Mucosa of rectum (tissue), 2 donors: ENCODE measurements at regions not wholly inside any gene's neighbourhood (a gene's known extent, or its start where the extent isn't known, plus 50 kb on each side); places are given as distances from the start of the nearest gene placed in this dataset.
"Not testable (repeated sequence)": the region's sequence is repeated elsewhere in the genome, so short reads cannot be mapped to it uniquely, and the experiment has no call there.

Source experiments
- H3K27ac ChIP-seq, 2 donors: one replicate each; pipeline ENCODE4 v1.7.0; 2013; ENCODE audit warnings: inconsistent platforms in 2 of 2, low read depth in 2 of 2, low read length in 2 of 2
- H3K27me3 ChIP-seq, 2 donors: one replicate each; pipeline ENCODE4 v1.7.0; 2013; ENCODE audit warnings: low read length in 2 of 2; ENCODE audit not compliant: control insufficient read depth in 2 of 2, insufficient read depth in 2 of 2
- H3K36me3 ChIP-seq, 2 donors: one replicate each; pipeline ENCODE4 v1.7.0; 2013; ENCODE audit warnings: low read length in 2 of 2; ENCODE audit not compliant: control insufficient read depth in 2 of 2, insufficient read depth in 2 of 2
- H3K4me1 ChIP-seq, 2 donors: one replicate each; pipeline ENCODE4 v1.7.0; 2013; ENCODE audit warnings: low read length in 2 of 2, mild to moderate bottlenecking in 1 of 2; ENCODE audit not compliant: control insufficient read depth in 2 of 2, insufficient read depth in 2 of 2
- H3K4me3 ChIP-seq, 2 donors: one replicate each; pipeline ENCODE4 v1.7.0; 2013; ENCODE audit warnings: low read length in 2 of 2
- H3K9ac ChIP-seq, 2 donors: one replicate each; pipeline ENCODE4 v1.7.0; 2013; ENCODE audit warnings: low read length in 2 of 2, low read depth in 1 of 2, mild to moderate bottlenecking in 1 of 2
- H3K9me3 ChIP-seq, 2 donors: one replicate each; pipeline ENCODE4 v1.7.0; 2013; ENCODE audit warnings: low read length in 2 of 2; ENCODE audit not compliant: control insufficient read depth in 2 of 2
- donor health status: healthy.
- donor health status: Normal muscosa, but diverticular disease.

DNA sequence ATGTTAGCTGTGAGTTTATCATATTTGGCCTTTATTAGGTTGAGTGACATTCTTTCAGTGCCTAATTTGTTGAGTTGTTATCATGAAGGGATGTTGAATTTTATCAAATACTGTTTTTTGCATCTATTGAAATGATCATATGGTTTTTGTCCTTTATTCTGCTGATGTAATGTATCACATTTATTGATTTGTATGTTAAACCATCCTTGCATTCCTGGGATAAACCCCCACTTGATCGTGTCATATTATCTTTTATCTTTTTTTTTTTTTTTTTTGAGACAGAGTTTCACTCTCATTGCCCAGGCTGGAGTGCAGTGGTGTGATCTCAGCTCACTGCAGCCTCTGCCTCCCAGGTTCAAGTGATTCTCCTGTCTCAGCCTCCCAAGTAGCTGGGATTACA, 51.9 kb upstream of the MFGE8 start:
- H3K27ac ChIP-seq, H3K4me1 ChIP-seq, H3K4me3 ChIP-seq, H3K9me3 ChIP-seq, H3K27me3 ChIP-seq, H3K36me3 ChIP-seq, H3K9ac ChIP-seq: not testable (repeated sequence)

DNA sequence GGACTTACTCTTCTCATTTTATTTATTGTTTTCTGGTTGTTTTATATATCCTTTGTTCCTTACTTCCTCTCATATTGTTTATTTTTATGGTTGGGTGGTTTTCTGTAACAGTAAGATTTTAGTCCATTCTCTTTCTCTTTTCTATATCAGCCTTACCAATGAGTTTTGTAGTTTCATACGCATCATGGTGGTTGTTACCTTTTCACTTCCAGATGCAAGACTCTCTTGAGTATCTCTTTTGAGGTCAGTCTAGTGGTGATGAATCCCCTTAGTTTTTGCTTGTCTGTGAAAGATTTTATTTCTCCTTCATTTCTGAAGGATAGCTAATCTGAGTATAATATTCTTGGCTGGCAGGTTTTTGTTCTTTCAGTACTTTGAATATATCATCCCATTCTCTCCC, 57.1 kb upstream of the MFGE8 start:
- H3K4me1 ChIP-seq = no peaks in the 10 kb centered on the region
- no peak overlapping the region for H3K9ac ChIP-seq
- no peak overlapping the region for H3K27ac ChIP-seq
- H3K27me3 ChIP-seq = no peaks in the 10 kb centered on the region
- no peaks in the 10 kb centered on the region for H3K9me3 ChIP-seq
- H3K4me3 ChIP-seq = no peak overlapping the region
- H3K36me3 ChIP-seq = no peaks in the 10 kb centered on the region

DNA sequence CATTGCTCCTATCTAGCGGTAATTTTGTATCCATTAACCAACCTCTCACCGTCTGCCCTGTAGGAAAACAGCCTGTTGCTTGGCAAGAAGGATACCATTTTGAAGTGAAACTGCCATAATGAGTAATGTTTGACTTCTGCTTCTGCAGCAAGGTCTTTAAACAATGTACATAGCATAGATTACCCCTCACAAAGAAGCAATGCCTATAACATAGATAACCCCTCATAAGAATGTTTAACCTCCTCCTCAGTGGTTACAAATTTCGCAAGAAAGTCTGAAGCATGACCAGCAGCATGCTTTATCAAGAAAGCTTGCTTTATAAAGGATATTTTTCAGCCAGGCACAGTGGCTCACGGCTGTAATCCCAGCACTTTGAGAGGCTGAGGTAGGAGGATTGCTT, 61.2 kb upstream of the MFGE8 start:
- no peak overlapping the region for H3K9ac ChIP-seq
- H3K9me3 ChIP-seq = no peaks in the 10 kb centered on the region
- H3K36me3 ChIP-seq = no peaks in the 10 kb centered on the region
- no peak overlapping the region for H3K4me3 ChIP-seq
- H3K27me3 ChIP-seq = no peaks in the 10 kb centered on the region
- no peaks in the 10 kb centered on the region for H3K4me1 ChIP-seq
- H3K27ac ChIP-seq = no peak overlapping the region

DNA sequence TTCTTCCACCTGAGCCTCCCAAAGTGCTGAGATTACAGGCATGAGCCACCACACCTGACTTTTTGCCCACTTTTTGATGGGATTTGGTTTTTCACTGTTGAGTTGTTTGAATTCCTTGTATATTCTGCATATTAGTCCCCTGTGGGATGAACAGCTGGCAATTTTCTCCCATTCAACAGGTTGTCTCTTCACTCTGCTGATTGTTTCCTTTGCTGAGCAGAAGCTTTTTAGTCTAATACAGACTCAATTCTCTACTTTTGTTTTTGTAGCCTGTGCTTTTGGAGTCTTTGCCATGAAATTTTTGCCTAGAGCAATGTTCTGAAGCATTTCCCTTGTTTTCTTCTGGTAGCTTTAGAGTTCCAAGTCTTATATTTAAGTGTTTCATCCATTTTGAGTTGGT, 62.7 kb upstream of the MFGE8 start:
- no peaks in the 10 kb centered on the region for H3K9me3 ChIP-seq
- no peaks in the 10 kb centered on the region for H3K36me3 ChIP-seq
- no peak overlapping the region for H3K9ac ChIP-seq
- no peaks in the 10 kb centered on the region for H3K4me1 ChIP-seq
- H3K4me3 ChIP-seq = no peak overlapping the region
- no peaks in the 10 kb centered on the region for H3K27me3 ChIP-seq
- H3K27ac ChIP-seq = no peak overlapping the region

DNA sequence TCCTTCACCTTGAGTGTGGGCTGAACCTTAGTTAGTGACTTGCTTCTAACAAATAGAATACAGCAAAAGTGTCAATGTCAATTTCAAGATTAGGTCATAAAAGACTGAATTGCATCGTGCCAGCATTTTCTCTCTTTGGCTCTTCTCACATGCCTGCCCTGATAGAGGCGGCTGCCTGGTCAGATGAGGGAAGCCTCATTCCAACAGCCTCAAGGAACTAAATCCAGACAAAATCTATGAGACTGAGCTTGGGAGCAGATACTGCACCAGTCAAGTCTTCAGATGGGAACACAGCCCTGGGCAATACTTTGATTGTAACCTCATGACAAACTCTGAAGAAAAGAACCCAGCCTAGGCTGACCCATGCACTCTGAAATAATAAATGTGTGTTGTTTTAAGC, 63.5 kb upstream of the MFGE8 start:
- Histone ChIP-seq H3K4me3 (no peak overlapping the region), H3K9me3 (no peaks in the 10 kb centered on the region), H3K27ac (no peak overlapping the region), H3K9ac (no peak overlapping the region), H3K27me3 (no peaks in the 10 kb centered on the region), H3K4me1 (no peaks in the 10 kb centered on the region), H3K36me3 (no peaks in the 10 kb centered on the region)

DNA sequence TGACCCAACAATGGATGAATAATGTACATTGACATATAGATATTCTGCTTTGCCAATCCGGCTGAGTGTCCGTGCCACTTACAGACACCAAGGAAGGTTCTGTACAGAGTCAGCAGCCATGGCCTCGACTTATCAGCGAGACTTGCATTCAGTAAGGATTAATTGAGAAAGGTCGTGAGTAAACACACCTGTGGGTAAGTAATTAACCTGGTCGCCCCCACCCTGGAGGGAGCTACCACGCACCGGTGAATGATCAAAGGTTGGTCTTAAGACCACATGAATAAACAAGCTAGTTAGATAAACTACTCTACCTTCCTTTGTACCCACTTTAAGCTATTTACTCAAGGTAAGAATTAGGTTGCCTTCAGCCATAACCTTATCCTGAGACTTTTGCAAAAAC, 66.5 kb upstream of the MFGE8 start:
- Histone ChIP-seq H3K4me1 (no peaks in the 10 kb centered on the region), H3K36me3 (no peaks in the 10 kb centered on the region), H3K27me3 (no peaks in the 10 kb centered on the region), H3K9ac (no peak overlapping the region), H3K4me3 (no peak overlapping the region), H3K9me3 (no peaks in the 10 kb centered on the region), H3K27ac (no peak overlapping the region)

DNA sequence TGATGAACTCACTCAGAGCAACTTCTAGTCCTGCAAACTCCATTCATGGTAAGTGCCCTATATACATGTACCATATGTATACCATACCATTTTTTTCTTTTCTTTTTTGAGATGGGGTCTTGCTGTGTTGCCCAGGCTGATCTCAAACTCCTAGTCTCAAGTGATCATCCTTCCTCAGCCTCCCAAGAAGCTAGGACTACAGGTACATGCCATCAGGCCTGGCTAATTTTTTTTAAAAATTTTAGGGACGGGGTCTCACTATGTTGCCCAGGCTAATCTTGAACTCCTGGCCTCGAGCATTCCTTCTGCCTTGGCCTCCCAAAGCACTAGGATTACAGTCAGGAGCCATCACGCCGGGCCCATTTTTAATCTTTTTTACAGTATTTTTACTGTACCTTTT, 67.3 kb upstream of the MFGE8 start:
- H3K9me3 ChIP-seq = no peaks in the 10 kb centered on the region
- H3K27me3 ChIP-seq = no peaks in the 10 kb centered on the region
- no peak overlapping the region for H3K27ac ChIP-seq
- no peaks in the 10 kb centered on the region for H3K36me3 ChIP-seq
- H3K9ac ChIP-seq = no peak overlapping the region
- no peaks in the 10 kb centered on the region for H3K4me1 ChIP-seq
- no peak overlapping the region for H3K4me3 ChIP-seq

DNA sequence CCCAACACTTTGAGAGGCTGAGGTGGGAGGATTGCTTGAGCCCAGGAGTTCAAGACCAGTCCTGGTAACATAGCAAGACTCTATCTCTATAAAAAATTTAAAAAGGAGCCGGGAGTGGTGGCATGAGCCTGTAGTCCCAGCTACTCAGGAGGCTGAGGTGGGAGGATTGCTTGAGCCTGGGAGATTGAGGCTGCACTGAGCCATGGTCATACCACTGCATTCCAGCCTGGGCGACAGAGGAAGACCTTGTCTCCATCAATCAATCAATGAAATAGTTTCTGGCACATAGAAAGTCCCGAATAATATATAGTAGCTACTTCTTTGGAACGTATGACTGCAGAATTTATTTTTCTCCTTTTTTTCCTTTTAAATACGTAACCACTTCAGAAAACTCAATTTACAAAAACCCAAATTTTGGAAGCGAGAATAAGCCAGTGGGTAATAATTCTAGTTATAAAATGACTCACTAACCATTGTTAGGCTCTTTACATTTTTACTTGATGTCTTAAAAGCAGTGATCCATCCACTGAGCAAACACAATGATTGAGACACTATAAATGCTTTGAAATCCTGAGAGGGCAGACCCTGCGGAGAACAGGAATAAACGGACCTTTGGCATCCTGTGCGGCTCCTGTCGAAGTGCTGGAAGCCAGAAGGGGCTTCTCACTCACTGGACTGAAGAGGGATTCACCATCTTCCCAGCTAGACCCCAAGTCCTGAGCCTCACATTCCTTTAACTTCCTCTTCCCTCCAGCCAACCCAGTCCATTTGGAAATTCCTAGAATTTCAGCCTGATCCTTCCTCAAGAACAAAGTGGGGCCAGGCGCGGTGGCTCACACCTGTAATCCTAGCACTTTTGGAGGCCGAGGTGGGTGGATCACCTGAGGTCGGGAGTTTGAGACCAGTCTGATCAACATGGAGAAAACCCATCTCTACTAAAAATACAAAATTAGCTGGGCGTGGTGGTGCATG, 68.4 kb upstream of the MFGE8 start:
- Histone ChIP-seq H3K4me1 (no peaks in the 10 kb centered on the region), H3K36me3 (no peaks in the 10 kb centered on the region), H3K27me3 (no peaks in the 10 kb centered on the region), H3K4me3 (no peak overlapping the region), H3K9ac (no peak overlapping the region), H3K27ac (no peak overlapping the region), H3K9me3 (no peaks in the 10 kb centered on the region)

DNA sequence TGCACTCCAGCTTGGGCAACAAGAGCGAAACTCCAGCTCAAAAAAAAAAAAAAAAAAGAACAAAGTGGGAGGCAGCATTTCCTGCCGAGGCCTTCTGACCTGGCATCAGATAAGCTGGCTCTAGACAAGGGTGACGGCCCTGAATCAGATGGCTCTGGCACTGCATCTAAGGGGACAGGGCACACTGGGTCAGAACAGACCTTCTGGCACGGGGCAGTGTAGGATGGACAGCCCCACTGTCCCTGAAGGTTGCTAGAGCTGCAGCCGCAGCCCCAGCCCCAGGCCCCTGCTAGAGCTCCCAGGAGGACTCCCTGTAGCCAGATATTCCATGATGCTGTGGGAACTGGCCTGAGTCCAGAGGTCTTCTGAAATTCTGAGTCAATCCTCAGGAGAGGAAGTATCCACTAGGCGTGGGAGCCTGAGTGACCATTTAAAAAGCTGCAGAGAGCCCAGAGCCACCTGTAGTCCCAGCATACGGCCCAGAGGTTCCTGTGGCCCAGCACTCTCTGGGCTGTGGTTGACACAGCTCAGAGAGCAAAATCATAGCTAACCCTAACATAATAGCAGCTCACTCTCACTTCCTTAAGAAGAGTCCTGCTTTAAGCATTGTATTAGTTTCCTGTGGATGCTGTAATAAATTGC, 69.2 kb upstream of the MFGE8 start:
- H3K27ac ChIP-seq = no peak overlapping the region
- no peak overlapping the region for H3K4me3 ChIP-seq
- no peaks in the 10 kb centered on the region for H3K27me3 ChIP-seq
- H3K9ac ChIP-seq = no peak overlapping the region
- H3K4me1 ChIP-seq = no peaks in the 10 kb centered on the region
- H3K36me3 ChIP-seq = no peaks in the 10 kb centered on the region
- H3K9me3 ChIP-seq = no peaks in the 10 kb centered on the region

DNA sequence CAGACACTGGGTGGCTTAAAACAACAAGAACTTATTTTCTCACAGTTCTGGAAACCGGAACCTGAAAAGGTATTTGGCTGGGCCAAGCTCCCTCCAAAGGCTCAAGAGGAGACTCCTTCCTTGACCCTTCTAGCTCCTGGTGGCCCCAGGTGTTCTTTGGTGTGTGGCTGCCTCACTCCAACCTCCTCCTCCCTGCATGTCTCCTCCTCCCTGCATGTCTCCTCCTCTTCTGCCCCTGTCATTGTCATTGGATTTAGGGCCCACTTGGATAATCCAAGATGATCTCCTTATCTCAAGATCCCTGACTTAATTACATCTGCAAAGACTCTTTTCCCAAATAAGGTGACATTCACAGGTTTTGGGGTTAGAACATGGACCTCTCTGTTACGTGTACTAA, 69.8 kb upstream of the MFGE8 start:
- Histone ChIP-seq H3K27ac (no peak overlapping the region), H3K9ac (no peak overlapping the region), H3K9me3 (no peaks in the 10 kb centered on the region), H3K27me3 (no peaks in the 10 kb centered on the region), H3K4me3 (no peak overlapping the region), H3K36me3 (no peaks in the 10 kb centered on the region), H3K4me1 (no peaks in the 10 kb centered on the region)
